HG02852 (cell line): ENCODE measurements at regions not wholly inside any gene's neighbourhood (a gene's known extent, or its start where the extent isn't known, plus 50 kb on each side); places are given as distances from the start of the nearest gene placed in this dataset.
"Not testable (repeated sequence)": the region's sequence is repeated elsewhere in the genome, so short reads cannot be mapped to it uniquely, and the experiment has no call there.

Experiments
- ATAC-seq: cut with Tn5 transposase; IDR thresholded peaks from one replicate; pipeline ENCODE4 v1.9.1; 2021; ENCODE audit warnings: mild to moderate bottlenecking, moderate library complexity; ENCODE audit not compliant: unreplicated experiment

GRCh38 chr14:96683562-96684289 is 113.5 kb upstream of the VRK1 start:
- ATAC-seq = no peak

- no peak for ATAC-seq
These were observed 111.1 kb upstream of the VRK1 start for GRCh38 chr14:96686126-96686525.

- ATAC-seq = no peak
These were observed 108.6 kb upstream of the VRK1 start for GRCh38 chr14:96688629-96689028.

GRCh38 chr14:96690713-96691383 is 106.3 kb upstream of the VRK1 start:
- no peak for ATAC-seq

- ATAC-seq = no peak
These were observed 103.8 kb upstream of the VRK1 start for GRCh38 chr14:96693252-96693820.

GRCh38 chr14:96693987-96694386 is 103.2 kb upstream of the VRK1 start:
- ATAC-seq = no peak

- peak; percentile 78 for ATAC-seq
These were observed 98.1 kb upstream of the VRK1 start for GRCh38 chr14:96698960-96699539.

- no peak for ATAC-seq
These were observed 97.5 kb upstream of the VRK1 start for GRCh38 chr14:96699666-96700065.

GRCh38 chr14:96702831-96703230 is 94.4 kb upstream of the VRK1 start:
- no peak for ATAC-seq

- no peak for ATAC-seq
These were observed 91.6 kb upstream of the VRK1 start for GRCh38 chr14:96705422-96706092.

- no peak for ATAC-seq
These were observed 90.3 kb upstream of the VRK1 start for GRCh38 chr14:96706893-96707292.

GRCh38 chr14:96710060-96710666 is 87.0 kb upstream of the VRK1 start:
- ATAC-seq = peak; percentile 47

GRCh38 chr14:96711559-96712267 is 85.5 kb upstream of the VRK1 start:
- no peak for ATAC-seq

- no peak for ATAC-seq
These were observed 83.8 kb upstream of the VRK1 start for GRCh38 chr14:96713426-96713825.

GRCh38 chr14:96714537-96714936 is 82.6 kb upstream of the VRK1 start:
- not testable (repeated sequence) for ATAC-seq

- ATAC-seq = no peak
These were observed 80.1 kb upstream of the VRK1 start for GRCh38 chr14:96717116-96717515.

GRCh38 chr14:96718407-96718806 is 78.8 kb upstream of the VRK1 start:
- no peak for ATAC-seq

- ATAC-seq = not testable (repeated sequence)
These were observed 76.5 kb upstream of the VRK1 start for GRCh38 chr14:96720702-96721101.

- no peak for ATAC-seq
These were observed 74.4 kb upstream of the VRK1 start for GRCh38 chr14:96722736-96723135.

- ATAC-seq = no peak
These were observed 73.2 kb upstream of the VRK1 start for GRCh38 chr14:96723946-96724345.
